ENCODE measurements at regions not wholly inside any gene's neighbourhood (a gene's known extent, or its start where the extent isn't known, plus 50 kb on each side); places are given as distances from the start of the nearest gene placed in this dataset.
"Not testable (repeated sequence)": the region's sequence is repeated elsewhere in the genome, so short reads cannot be mapped to it uniquely, and the experiment has no call there.

- no peaks in the 10 kb centered on the region for H3K9me3 ChIP-seq
- H3K27ac ChIP-seq: no peak overlapping the region
- intact Hi-C loops (cut with DNase I; ENCODE audit: low total_unique reads): no loop called here
- peaks cover 0 to 15% of the 10 kb centered on the region in 2 donors for H3K27me3 ChIP-seq
- no peak for TF ChIP-seq POLR2A (IDR thresholded peaks at IDR 0.05)
- H3K36me3 ChIP-seq: no peaks in the 10 kb centered on the region
- H3K4me1 ChIP-seq: no peaks in the 10 kb centered on the region
- no peak overlapping the region for H3K4me3 ChIP-seq
- no peak for DNase-seq (ENCODE audit: low spot score in 2 of 2)
Observed at GRCh38 chrX:96576368-96576767, 108.3 kb upstream of the DIAPH2 start.

GRCh38 chrX:96578781-96579180 is 105.9 kb upstream of the DIAPH2 start:
- intact Hi-C loops (cut with DNase I; ENCODE audit: low total_unique reads): no loop called here
- TF ChIP-seq CTCF (IDR thresholded peaks at IDR 0.05) (no peak), POLR2AphosphoS5 (IDR thresholded peaks at IDR 0.05) (no peak), POLR2A (IDR thresholded peaks at IDR 0.05) (no peak)
- Histone ChIP-seq H3K4me1 (no peaks in the 10 kb centered on the region), H3K27ac (no peak overlapping the region), H3K36me3 (no peaks in the 10 kb centered on the region), H3K27me3 (peaks cover 0 to 18% of the 10 kb centered on the region in 2 donors), H3K4me3 (no peak overlapping the region), H3K9me3 (no peaks in the 10 kb centered on the region)
- no peak for DNase-seq (ENCODE audit: low spot score in 2 of 2)

GRCh38 chrX:96579252-96579651 is 105.4 kb upstream of the DIAPH2 start:
- Histone ChIP-seq H3K27me3 (peaks cover 0 to 22% of the 10 kb centered on the region in 2 donors), H3K27ac (no peak overlapping the region), H3K4me3 (no peak overlapping the region), H3K9me3 (no peaks in the 10 kb centered on the region), H3K4me1 (no peaks in the 10 kb centered on the region), H3K36me3 (no peaks in the 10 kb centered on the region)
- intact Hi-C loops (cut with DNase I; ENCODE audit: low total_unique reads): no loop called here
- DNase-seq (ENCODE audit: low spot score in 2 of 2): no peak
- TF ChIP-seq POLR2A (IDR thresholded peaks at IDR 0.05) (no peak), POLR2AphosphoS5 (IDR thresholded peaks at IDR 0.05) (no peak), CTCF (IDR thresholded peaks at IDR 0.05) (no peak)

GRCh38 chrX:96590403-96590802 is 94.2 kb upstream of the DIAPH2 start:
- no peak for TF ChIP-seq CTCF (IDR thresholded peaks at IDR 0.05)
- TF ChIP-seq POLR2AphosphoS5 (IDR thresholded peaks at IDR 0.05): no peak
- no peak for TF ChIP-seq POLR2A (IDR thresholded peaks at IDR 0.05)

GRCh38 chrX:96591421-96591820 is 93.2 kb upstream of the DIAPH2 start:
- no peaks in the 10 kb centered on the region for H3K4me1 ChIP-seq
- no peak for TF ChIP-seq CTCF (IDR thresholded peaks at IDR 0.05)
- H3K4me3 ChIP-seq: no peak overlapping the region
- DNase-seq (ENCODE audit: low spot score in 2 of 2): no peak
- no peaks in the 10 kb centered on the region for H3K27me3 ChIP-seq
- H3K27ac ChIP-seq: no peak overlapping the region
- intact Hi-C loops (cut with DNase I; ENCODE audit: low total_unique reads): no loop called here
- no peaks in the 10 kb centered on the region for H3K36me3 ChIP-seq
- H3K9me3 ChIP-seq: peaks cover 0 to 14% of the 10 kb centered on the region in 2 donors

More at GRCh38 chrX:96590403-96590802, 94.2 kb upstream of the DIAPH2 start:
- DNase-seq (ENCODE audit: low spot score in 2 of 2): no peak
- Histone ChIP-seq H3K4me1 (no peaks in the 10 kb centered on the region), H3K27ac (no peak overlapping the region), H3K36me3 (no peaks in the 10 kb centered on the region), H3K4me3 (no peak overlapping the region), H3K9me3 (peaks cover 0 to 14% of the 10 kb centered on the region in 2 donors), H3K27me3 (no peaks in the 10 kb centered on the region)
- intact Hi-C loops (cut with DNase I; ENCODE audit: low total_unique reads): no loop called here

- intact Hi-C loops (cut with DNase I; ENCODE audit: low total_unique reads); DNase-seq (ENCODE audit: low spot score in 2 of 2); H3K36me3 ChIP-seq; H3K27ac ChIP-seq; H3K4me3 ChIP-seq; H3K27me3 ChIP-seq; H3K4me1 ChIP-seq: not testable (repeated sequence)
- peaks cover 0 to 10% of the 10 kb centered on the region in 2 donors for H3K9me3 ChIP-seq
Observed at GRCh38 chrX:96597847-96598246, 86.8 kb upstream of the DIAPH2 start.

Data from breast epithelium (tissue), 4 donors.